H1 (cell line): ENCODE measurements at regions not wholly inside any gene's neighbourhood (a gene's known extent, or its start where the extent isn't known, plus 50 kb on each side); places are given as distances from the start of the nearest gene placed in this dataset.

ENCODE experiments used
- CTCF ChIA-PET: fragments of 300-600 bp; sonication (Branson Sonifier 250); formaldehyde crosslinking; loops from one replicate; lab custom pipeline; 2021; ENCODE audit not compliant: partially characterized antibody; lab: Charles Lee
- POLR2A ChIA-PET: fragments of 300-600 bp; sonication (Branson Sonifier 250); formaldehyde crosslinking; loops from one replicate; lab custom pipeline; 2021; ENCODE audit warnings: inconsistent platforms; ENCODE audit not compliant: partially characterized antibody; lab: Charles Lee
- DNase-seq, 2 experiments: peaks; one replicate each; pipeline versions ENCODE4 v3.0.0 to v3.0.0-alpha.2; 2010 to 2022; ENCODE audit warnings: low spot score in 2 of 2, low read depth in 1 of 2, mixed read lengths in 1 of 2
- FAIRE-seq: peaks from 2 replicates; lab custom pipeline; 2011; peaks lifted over from hg19 to GRCh38; lab: Jason Lieb, UNC
- H2AFZ ChIP-seq: 2 replicates; pipeline ENCODE4 v1.8.1; 2012; ENCODE audit warnings: low read length, inconsistent platforms
- H2AK5ac ChIP-seq: 2 replicates; pipeline ENCODE4 v1.6.1; 2013; ENCODE audit warnings: low read depth, low read length
- H2BK120ac ChIP-seq: replicated peaks from 2 replicates; pipeline ENCODE3; 2013; ENCODE audit warnings: low read depth, low read length, inconsistent platforms
- H2BK12ac ChIP-seq: 2 replicates; pipeline ENCODE4 v1.6.1; 2013; ENCODE audit warnings: low read depth, low read length
- H2BK15ac ChIP-seq: 2 replicates; pipeline ENCODE4 v1.6.1; 2013; ENCODE audit warnings: low read length
- H2BK20ac ChIP-seq: 2 replicates; pipeline ENCODE4 v1.6.1; 2013; ENCODE audit warnings: low read length
- H2BK5ac ChIP-seq: 2 replicates; pipeline ENCODE4 v1.6.1; 2013; ENCODE audit warnings: low read depth, low read length
- H3K14ac ChIP-seq: 2 replicates; pipeline ENCODE4 v1.6.1; 2013; ENCODE audit warnings: inconsistent platforms; ENCODE audit not compliant: insufficient read length
- H3K18ac ChIP-seq: 2 replicates; pipeline ENCODE4 v1.6.1; 2013; ENCODE audit warnings: low read length; ENCODE audit errors: extremely low read depth
- H3K23ac ChIP-seq: 2 replicates; pipeline ENCODE4 v1.6.1; 2013; ENCODE audit warnings: inconsistent platforms; ENCODE audit not compliant: insufficient read length
- H3K23me2 ChIP-seq: 2 replicates; pipeline ENCODE4 v1.6.1; 2013; ENCODE audit warnings: low read depth, low read length
- H3K27ac ChIP-seq: 2 replicates; pipeline ENCODE4 v1.6.1; 2011; ENCODE audit warnings: low read depth, low read length, inconsistent platforms
- H3K27me3 ChIP-seq, 4 experiments: replicated peaks in 1 of 4; 1 replicate in 1 of 4; 2 replicates in 3 of 4; pipeline versions ENCODE4 v1.6.1 to v1.8.1; 2011 to 2013; ENCODE audit warnings: low read length in 3 of 4, mild to moderate bottlenecking in 3 of 4, inconsistent platforms in 2 of 4, mixed read lengths in 2 of 4, moderate library complexity in 1 of 4; ENCODE audit not compliant: control insufficient read depth in 3 of 4, insufficient read depth in 3 of 4; ENCODE audit errors: extremely low read depth in 1 of 4
- H3K36me3 ChIP-seq, 4 experiments: 2 replicates each; pipeline versions ENCODE4 v1.6.1 to v1.8.1; 2011 to 2013; ENCODE audit warnings: mild to moderate bottlenecking in 4 of 4, low read length in 3 of 4, moderate library complexity in 2 of 4, control low read depth in 1 of 4, inconsistent platforms in 1 of 4; ENCODE audit not compliant: insufficient read depth in 4 of 4, control insufficient read depth in 2 of 4
- H3K4ac ChIP-seq: replicated peaks from 2 replicates; pipeline ENCODE3; 2013; ENCODE audit warnings: low read length, low read depth, mixed read lengths, inconsistent platforms; ENCODE audit not compliant: insufficient read length
- H3K4me1 ChIP-seq, 4 experiments: replicated peaks in 1 of 4; 1 replicate in 1 of 4; 2 replicates in 3 of 4; pipeline versions ENCODE4 v1.6.1 to v1.8.1; 2011 to 2013; ENCODE audit warnings: low read length in 3 of 4, inconsistent platforms in 2 of 4, mixed read lengths in 1 of 4; ENCODE audit not compliant: insufficient read depth in 4 of 4, control insufficient read depth in 3 of 4
- H3K4me2 ChIP-seq, 2 experiments: 2 replicates each; pipeline versions ENCODE4 v1.6.1 to v1.8.1; 2011 to 2013; ENCODE audit warnings: low read depth in 2 of 2, low read length in 2 of 2, control low read depth in 1 of 2, inconsistent platforms in 1 of 2, mild to moderate bottlenecking in 1 of 2; ENCODE audit not compliant: insufficient read depth in 1 of 2
- H3K4me3 ChIP-seq, 4 experiments: fragments of 200-600, 300-600 bp in 1 of 4; sonication (generic), shearing (Covaris generic), sonication (Bioruptor Twin) in 1 of 4; 2 replicates each; pipeline versions ENCODE4 v1.5.1 to v1.8.1; 2011 to 2016; ENCODE audit warnings: low read length in 4 of 4, low read depth in 3 of 4, control low read depth in 2 of 4, inconsistent platforms in 2 of 4, mild to moderate bottlenecking in 2 of 4, mixed read lengths in 1 of 4, moderate library complexity in 1 of 4; ENCODE audit not compliant: insufficient read depth in 2 of 4; ENCODE audit errors: extremely low read depth in 1 of 4
- H3K56ac ChIP-seq: replicated peaks from 2 replicates; pipeline ENCODE3; 2013; ENCODE audit warnings: low read depth, mild to moderate bottlenecking, mixed read lengths, low read length, inconsistent platforms; ENCODE audit not compliant: insufficient read length
- H3K79me1 ChIP-seq: 2 replicates; pipeline ENCODE4 v1.6.1; 2013; ENCODE audit warnings: low read depth, low read length, control low read depth
- H3K79me2 ChIP-seq, 2 experiments: 2 replicates each; pipeline versions ENCODE4 v1.6.1 to v1.8.1; 2012 to 2013; ENCODE audit warnings: low read length in 2 of 2, mild to moderate bottlenecking in 2 of 2, inconsistent platforms in 1 of 2; ENCODE audit not compliant: insufficient read depth in 2 of 2, control insufficient read depth in 1 of 2
- H3K9ac ChIP-seq, 4 experiments: replicated peaks in 1 of 4; 1 replicate in 1 of 4; 2 replicates in 3 of 4; pipeline versions ENCODE4 v1.6.1 to v1.8.1; 2011 to 2013; ENCODE audit warnings: low read depth in 3 of 4, low read length in 3 of 4, control low read depth in 2 of 4, mild to moderate bottlenecking in 2 of 4, moderate library complexity in 2 of 4, inconsistent platforms in 1 of 4; ENCODE audit errors: extremely low read depth in 1 of 4
- H3K9me3 ChIP-seq, 2 experiments: 2 replicates each; pipeline versions ENCODE4 v1.6.1 to v1.8.1; 2012 to 2013; ENCODE audit warnings: mild to moderate bottlenecking in 2 of 2, moderate library complexity in 2 of 2, control low read depth in 1 of 2, inconsistent platforms in 1 of 2, low read depth in 1 of 2, low read length in 1 of 2, mixed read lengths in 1 of 2; ENCODE audit not compliant: insufficient read depth in 2 of 2
- H4K20me1 ChIP-seq, 2 experiments: replicated peaks in 1 of 2; 2 replicates each; pipeline versions ENCODE3 to v1.8.1; 2011 to 2013; ENCODE audit warnings: inconsistent platforms in 2 of 2, low read length in 2 of 2, mild to moderate bottlenecking in 1 of 2; ENCODE audit not compliant: insufficient read depth in 2 of 2, control insufficient read depth in 1 of 2
- H4K5ac ChIP-seq: 2 replicates; pipeline ENCODE4 v1.6.1; 2013; ENCODE audit warnings: low read length, low read depth, mixed read lengths, inconsistent platforms; ENCODE audit not compliant: insufficient read length
- H4K8ac ChIP-seq: 2 replicates; pipeline ENCODE4 v1.8.0; 2013; ENCODE audit warnings: mild to moderate bottlenecking, moderate library complexity, low read length, inconsistent platforms; ENCODE audit not compliant: insufficient read depth; ENCODE audit errors: extremely low read depth
- H4K91ac ChIP-seq: replicated peaks from 2 replicates; pipeline ENCODE3; 2013; ENCODE audit warnings: low read length, mixed read lengths, inconsistent platforms; ENCODE audit not compliant: insufficient read length
- BRCA1 ChIP-seq: IDR thresholded peaks from 2 replicates; pipeline ENCODE4 v1.6.1; 2012; ENCODE audit warnings: low read depth, low read length, improper control_type of control experiment
- CEBPB ChIP-seq: IDR thresholded peaks from 2 replicates; pipeline ENCODE4 v1.6.1; 2012; ENCODE audit warnings: low read depth, low read length
- GTF2F1 ChIP-seq: IDR thresholded peaks from 2 replicates; pipeline ENCODE4 v1.6.1; 2012; ENCODE audit warnings: low read depth, low read length, improper control_type of control experiment, borderline replicate concordance
- HDAC6 ChIP-seq: IDR thresholded peaks from one replicate; pipeline ENCODE4 v1.7.1; 2012; ENCODE audit warnings: low read depth, mild to moderate bottlenecking, inconsistent platforms, low read length, moderate library complexity
- KDM5A ChIP-seq: fragments of 200-600 bp; IDR thresholded peaks from 2 replicates; pipeline ENCODE4 v1.7.1; 2012; ENCODE audit warnings: mild to moderate bottlenecking, low read length, inconsistent platforms, mixed read lengths
- MAFK ChIP-seq: IDR thresholded peaks from 2 replicates; pipeline ENCODE4 v1.6.1; 2012; ENCODE audit warnings: low read depth, mild to moderate bottlenecking, improper control_type of control experiment, low read length
- SP4 ChIP-seq: IDR thresholded peaks from 2 replicates; pipeline ENCODE4 v1.6.1; 2012; ENCODE audit warnings: low read length, inconsistent platforms
- WGBS, 2 experiments: shearing (Covaris generic) in 1 of 2; methylation state at CpG; one replicate each; pipeline versions ENCODE4 v1.1.6 to v1.1.7; 2013 to 2015; ENCODE audit warnings: low lambda C conversion rate in 2 of 2, mixed read lengths in 2 of 2, inconsistent platforms in 1 of 2, low coverage in 1 of 2, missing lambda C conversion rate in 1 of 2; ENCODE audit not compliant: insufficient replicate concordance in 2 of 2, insufficient coverage in 1 of 2, insufficient read length in 1 of 2; ENCODE audit errors: extremely low coverage in 1 of 2, missing lambda C conversion rate in 1 of 2; 5-methylcytosine and 5-hydroxymethylcytosine counted together
- TF ChIP-seq, protein P1 (sequence below): IDR thresholded peaks from 2 replicates; pipeline ENCODE4 v1.6.1; 2012; ENCODE audit warnings: inconsistent platforms

- no peak overlapping the region for H3K56ac ChIP-seq
- peaks cover 18% of the 10 kb centered on the region for H3K79me1 ChIP-seq
- H3K18ac ChIP-seq, result no peak overlapping the region
- peaks cover 0 to 3% (median 0%) of the 10 kb centered on the region in 4 experiments; a peak in 2 of 7 replicates for H3K4me1 ChIP-seq
- H3K9ac ChIP-seq, result no peak overlapping the region; a peak in 1 of 7 replicates
- peaks cover 19 to 30% of the 10 kb centered on the region in 2 experiments for H4K20me1 ChIP-seq
- H3K4me3 ChIP-seq, result no peak overlapping the region
- ChIA-PET POLR2A (no interaction called here), CTCF (interaction anchor here (0.7 to 1.9 kb wide), 5 partner anchors 9 to 166 kb away, joined by 3 to 5 read pairs (median 4); no protein-coding TSS in a partner anchor)
- H2BK20ac ChIP-seq, result no peak overlapping the region
- H3K4ac ChIP-seq, result peak overlapping the region; percentile 20
- peaks cover 4 to 9% of the 10 kb centered on the region in 2 experiments; a peak in 3 of 4 replicates for H3K79me2 ChIP-seq
- no peak overlapping the region for H3K14ac ChIP-seq
- H2AK5ac ChIP-seq, result no peak overlapping the region; the same call in 1 of the 2 replicates
- H3K27ac ChIP-seq, result no peak overlapping the region
- no peak overlapping the region for H2AFZ ChIP-seq
- 0 out of 4 replicates have a peak overlapping the region, but pooled peaks of 1 of the 2 experiments have one; percentile 3 for H3K4me2 ChIP-seq
- H3K9me3 ChIP-seq, result no peaks in the 10 kb centered on the region
- H3K36me3 ChIP-seq, result peaks cover 0 to 9% (median 4%) of the 10 kb centered on the region in 4 experiments; a peak in 3 of 8 replicates
- no peak overlapping the region; the same call in 1 of the 2 replicates for H2BK5ac ChIP-seq
- H4K5ac ChIP-seq, result no peak overlapping the region
- H3K23me2 ChIP-seq, result peaks cover 9% of the 10 kb centered on the region
- no peak overlapping the region for H2BK15ac ChIP-seq
- 82% methylated on average over 11 of the region's 11 CpGs; no CpG with 5 or more reads in 1 of the 2 experiments for WGBS, 2 experiments
- FAIRE-seq (peak; percentile 50), DNase-seq (no peak)
- H3K23ac ChIP-seq, result no peak overlapping the region
- H4K8ac ChIP-seq, result no peak overlapping the region
- no peak overlapping the region for H2BK120ac ChIP-seq
- no peaks in the 10 kb centered on the region for H3K27me3 ChIP-seq
- no peak overlapping the region; the same call in 1 of the 2 replicates for H2BK12ac ChIP-seq
- H4K91ac ChIP-seq, result peak overlapping the region; percentile 79
- no peak for TF ChIP-seq CEBPB
- TF ChIP-seq MAFK, result no peak
- TF ChIP-seq, protein P1, sequence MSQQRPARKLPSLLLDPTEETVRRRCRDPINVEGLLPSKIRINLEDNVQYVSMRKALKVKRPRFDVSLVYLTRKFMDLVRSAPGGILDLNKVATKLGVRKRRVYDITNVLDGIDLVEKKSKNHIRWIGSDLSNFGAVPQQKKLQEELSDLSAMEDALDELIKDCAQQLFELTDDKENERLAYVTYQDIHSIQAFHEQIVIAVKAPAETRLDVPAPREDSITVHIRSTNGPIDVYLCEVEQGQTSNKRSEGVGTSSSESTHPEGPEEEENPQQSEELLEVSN, result no peak
- no peak for TF ChIP-seq KDM5A
- no peak for TF ChIP-seq BRCA1
- TF ChIP-seq GTF2F1, result no peak
- no peak for TF ChIP-seq SP4
- TF ChIP-seq HDAC6, result no peak
These were observed 187.8 kb downstream of the GLI2 start for GRCh38 chr2:120923426-120923825.
